IMR-90 (cell line): ENCODE measurements at regions not wholly inside any gene's neighbourhood (a gene's known extent, or its start where the extent isn't known, plus 50 kb on each side); places are given as distances from the start of the nearest gene placed in this dataset.
"Not testable (repeated sequence)": the region's sequence is repeated elsewhere in the genome, so short reads cannot be mapped to it uniquely, and the experiment has no call there.

Experiments used
- ATAC-seq: fragments of 200-7000 bp; cut with Tn5 transposase; 2 replicates; pipeline ENCODE4 v1.9.1; 2020; ENCODE audit warnings: low read depth, mild to moderate bottlenecking, moderate library complexity
- BruUV-seq: library from RNA; stranded (reverse); fragments of 400-500 nt; replicated peaks from 2 replicates; lab custom pipeline; 2021; lab: Mats Ljungman, UMichigan
- CTCF ChIA-PET: fragments of 300-600 bp; formaldehyde crosslinking; extraction: SDS; loops from one replicate; lab custom pipeline; 2021; ENCODE audit warnings: antibody characterized with exemption; lab: Yijun Ruan, JAX
- POLR2A ChIA-PET: fragments of 300-600 bp; sonication (Branson Sonifier 250); formaldehyde crosslinking; loops from one replicate; lab custom pipeline; 2022; ENCODE audit warnings: antibody characterized with exemption; ENCODE audit not compliant: unreplicated experiment; lab: Charles Lee
- DNase-seq: peaks from one replicate; pipeline ENCODE4 v3.0.0; 2013
- H2AFZ ChIP-seq: replicated peaks from 2 replicates; pipeline ENCODE3; 2013; ENCODE audit warnings: low read length, mild to moderate bottlenecking; ENCODE audit not compliant: poor library complexity
- H2AK5ac ChIP-seq: 2 replicates; pipeline ENCODE4 v1.6.1; 2013; ENCODE audit warnings: low read depth, low read length, inconsistent platforms
- H2AK9ac ChIP-seq: replicated peaks from 2 replicates; pipeline ENCODE3; 2013; ENCODE audit warnings: mild to moderate bottlenecking, low read depth, low read length, moderate library complexity; ENCODE audit not compliant: poor library complexity
- H2BK120ac ChIP-seq: 2 replicates; pipeline ENCODE4 v1.6.1; 2013; ENCODE audit warnings: low read depth, low read length, inconsistent platforms
- H2BK15ac ChIP-seq: 3 replicates; pipeline ENCODE4 v1.6.1; 2013; ENCODE audit warnings: low read depth, low read length, inconsistent platforms
- H2BK20ac ChIP-seq: 2 replicates; pipeline ENCODE4 v1.6.1; 2013; ENCODE audit warnings: low read depth, mild to moderate bottlenecking, inconsistent platforms, low read length, moderate library complexity
- H2BK5ac ChIP-seq: 2 replicates; pipeline ENCODE4 v1.6.1; 2013; ENCODE audit warnings: mild to moderate bottlenecking, low read depth, low read length, inconsistent platforms; ENCODE audit not compliant: poor library complexity, severe bottlenecking
- H3K14ac ChIP-seq: replicated peaks from 2 replicates; pipeline ENCODE4 v1.6.1; 2013; ENCODE audit warnings: low read depth, low read length, inconsistent platforms
- H3K18ac ChIP-seq: 2 replicates; pipeline ENCODE4 v1.6.1; 2013; ENCODE audit warnings: low read depth, low read length, control low read depth
- H3K23ac ChIP-seq: 2 replicates; pipeline ENCODE4 v1.6.1; 2013; ENCODE audit warnings: low read depth, low read length, inconsistent platforms
- H3K27ac ChIP-seq: 2 replicates; pipeline ENCODE4 v1.5.1; 2013; ENCODE audit warnings: mild to moderate bottlenecking, control low read depth, low read length; ENCODE audit not compliant: insufficient read depth
- H3K27me3 ChIP-seq: 2 replicates; pipeline ENCODE4 v1.6.1; 2013; ENCODE audit warnings: low read length; ENCODE audit not compliant: control insufficient read depth, insufficient read depth
- H3K36me3 ChIP-seq: 2 replicates; pipeline ENCODE4 v1.6.1; 2013; ENCODE audit warnings: low read length, mixed read lengths; ENCODE audit not compliant: control insufficient read depth, insufficient read depth
- H3K4ac ChIP-seq: 2 replicates; pipeline ENCODE4 v1.6.1; 2013; ENCODE audit warnings: low read depth, low read length, inconsistent platforms
- H3K4me1 ChIP-seq: 2 replicates; pipeline ENCODE4 v1.6.1; 2013; ENCODE audit warnings: low read length, mixed read lengths; ENCODE audit not compliant: control insufficient read depth, insufficient read depth
- H3K4me2 ChIP-seq: 2 replicates; pipeline ENCODE4 v1.6.1; 2013; ENCODE audit warnings: low read depth, mild to moderate bottlenecking, control low read depth, low read length, moderate library complexity
- H3K4me3 ChIP-seq: 2 replicates; pipeline ENCODE4 v1.5.1; 2013; ENCODE audit warnings: low read depth, mild to moderate bottlenecking, control low read depth, low read length, moderate library complexity; ENCODE audit not compliant: insufficient read depth
- H3K56ac ChIP-seq: 2 replicates; pipeline ENCODE4 v1.6.1; 2013; ENCODE audit warnings: low read length, inconsistent platforms; ENCODE audit not compliant: insufficient read depth; ENCODE audit errors: extremely low read depth
- H3K79me1 ChIP-seq, 2 experiments: 2 replicates each; pipeline ENCODE4 v1.6.1; 2013; ENCODE audit warnings: low read length in 2 of 2, inconsistent platforms in 1 of 2, low read depth in 1 of 2
- H3K9ac ChIP-seq: 2 replicates; pipeline ENCODE4 v1.6.1; 2013; ENCODE audit warnings: low read depth, low read length, control low read depth
- H3K9me1 ChIP-seq: 2 replicates; pipeline ENCODE4 v1.6.1; 2013; ENCODE audit warnings: low read length, inconsistent platforms; ENCODE audit not compliant: insufficient read depth
- H3K9me3 ChIP-seq: 2 replicates; pipeline ENCODE4 v1.6.1; 2013; ENCODE audit warnings: low read length; ENCODE audit not compliant: control insufficient read depth, insufficient read depth
- H4K20me1 ChIP-seq: 2 replicates; pipeline ENCODE4 v1.6.1; 2013; ENCODE audit warnings: low read length, inconsistent platforms; ENCODE audit not compliant: insufficient read depth
- H4K5ac ChIP-seq: 2 replicates; pipeline ENCODE4 v1.6.1; 2013; ENCODE audit warnings: mild to moderate bottlenecking, low read depth, low read length, control low read depth
- H4K8ac ChIP-seq, 2 experiments: 2 replicates each; pipeline ENCODE4 v1.6.1; 2013; ENCODE audit warnings: low read depth in 2 of 2, low read length in 2 of 2, control low read depth in 1 of 2, inconsistent platforms in 1 of 2
- H4K91ac ChIP-seq: 2 replicates; pipeline ENCODE4 v1.6.1; 2013; ENCODE audit warnings: low read depth, low read length, inconsistent platforms; ENCODE audit not compliant: insufficient read depth
- WGBS, 2 experiments: methylation state at CpG; one replicate each; pipeline versions ENCODE4 v1.1.5 to v1.1.7; 2013; ENCODE audit warnings: missing lambda C conversion rate in 2 of 2; ENCODE audit not compliant: insufficient read length in 1 of 2; ENCODE audit errors: extremely low coverage in 2 of 2; 5-methylcytosine and 5-hydroxymethylcytosine counted together
- dilution Hi-C: fragments of 300-500 bp; cut with HindIII; formaldehyde crosslinking; loops from one replicate; pipeline ENCODE4 v1.14.3; 2018; ENCODE audit warnings: low sequenced_read_pairs; ENCODE audit not compliant: unreplicated experiment
- in situ Hi-C: fragments of 300-500 bp; cut with MboI; formaldehyde crosslinking; loops from 3 replicates; pipeline ENCODE4 v1.14.3; 2019; ENCODE audit warnings: low sequenced_read_pairs, inconsistent platforms, mixed read lengths
- intact Hi-C: fragments of 100-400 bp; cut with micrococcal nuclease; formaldehyde crosslinking; loops from 2 replicates; pipeline ENCODE4 v1.10.0; 2022

- ATAC-seq, H3K27ac ChIP-seq, H2BK15ac ChIP-seq, H3K18ac ChIP-seq, CTCF ChIA-PET, H2BK120ac ChIP-seq, H3K9ac ChIP-seq, H3K4me1 ChIP-seq, H4K8ac ChIP-seq, dilution Hi-C loops, POLR2A ChIA-PET, H3K23ac ChIP-seq, H3K4ac ChIP-seq, H3K27me3 ChIP-seq, H2BK20ac ChIP-seq, H2AFZ ChIP-seq, H3K79me1 ChIP-seq, H2BK5ac ChIP-seq, H4K91ac ChIP-seq, H2AK9ac ChIP-seq, H3K14ac ChIP-seq, DNase-seq, H2AK5ac ChIP-seq, H3K56ac ChIP-seq, BruUV-seq, H4K5ac ChIP-seq, H3K4me3 ChIP-seq, in situ Hi-C loops, H3K9me1 ChIP-seq, H4K20me1 ChIP-seq, intact Hi-C loops, H3K36me3 ChIP-seq, H3K9me3 ChIP-seq, H3K4me2 ChIP-seq: not testable (repeated sequence)
- WGBS, 2 experiments: no CpG with 5 or more reads among the region's 6 CpGs
These were observed 243.8 kb downstream of the UBE2NL start for GRCh38 chrX:144127570-144128169.

GRCh38 chrX:144129511-144129910, 245.6 kb downstream of the UBE2NL start:
- H3K27ac ChIP-seq, ATAC-seq, H3K79me1 ChIP-seq, H3K18ac ChIP-seq, H2BK5ac ChIP-seq, H3K9me3 ChIP-seq, DNase-seq, H3K4me1 ChIP-seq, H3K4me2 ChIP-seq, H2BK20ac ChIP-seq, H4K5ac ChIP-seq, H2AK9ac ChIP-seq, intact Hi-C loops, H3K4me3 ChIP-seq, in situ Hi-C loops, H3K9me1 ChIP-seq, H2AFZ ChIP-seq, POLR2A ChIA-PET, H3K4ac ChIP-seq, CTCF ChIA-PET, H2BK15ac ChIP-seq, H2BK120ac ChIP-seq, H3K27me3 ChIP-seq, H4K8ac ChIP-seq, H3K56ac ChIP-seq, H3K23ac ChIP-seq, H2AK5ac ChIP-seq, dilution Hi-C loops, BruUV-seq, H3K36me3 ChIP-seq, H3K14ac ChIP-seq, H4K91ac ChIP-seq, H4K20me1 ChIP-seq, H3K9ac ChIP-seq: not testable (repeated sequence)
- WGBS, 2 experiments: no CpG with 5 or more reads among the region's 2 CpGs
